Astrocyte (in vitro differentiated cells and primary cell): ENCODE measurements at regions not wholly inside any gene's neighbourhood (a gene's known extent, or its start where the extent isn't known, plus 50 kb on each side); places are given as distances from the start of the nearest gene placed in this dataset.

Experiments used
- DNase-seq: peaks from one replicate; pipeline ENCODE4 v3.0.0-alpha.2; 2010; ENCODE audit warnings: low read depth
- FAIRE-seq: peaks from 2 replicates; lab custom pipeline; 2011; peaks lifted over from hg19 to GRCh38; lab: Jason Lieb, UNC
- H2AFZ ChIP-seq: 2 replicates; pipeline ENCODE4 v1.6.0; 2012; ENCODE audit warnings: low read depth, low read length, inconsistent platforms
- H3K27ac ChIP-seq: 2 replicates; pipeline ENCODE4 v1.5.1; 2011; ENCODE audit warnings: low read depth, low read length, inconsistent platforms
- H3K27me3 ChIP-seq: 2 replicates; pipeline ENCODE4 v1.6.0; 2011; ENCODE audit warnings: low read length, inconsistent platforms; ENCODE audit not compliant: insufficient read depth
- H3K36me3 ChIP-seq: 2 replicates; pipeline ENCODE4 v1.5.1; 2011; ENCODE audit warnings: low read length, inconsistent platforms; ENCODE audit not compliant: insufficient read depth
- H3K4me1 ChIP-seq: 2 replicates; pipeline ENCODE4 v1.5.1; 2011; ENCODE audit warnings: low read length, inconsistent platforms; ENCODE audit not compliant: insufficient read depth
- H3K4me2 ChIP-seq: 2 replicates; pipeline ENCODE4 v1.6.0; 2012; ENCODE audit warnings: low read length, inconsistent platforms
- H3K4me3 ChIP-seq: 2 replicates; pipeline ENCODE4 v1.5.1; 2011; ENCODE audit warnings: low read depth, mild to moderate bottlenecking, low read length, inconsistent platforms; ENCODE audit not compliant: insufficient read depth
- H3K79me2 ChIP-seq: 2 replicates; pipeline ENCODE4 v1.6.0; 2012; ENCODE audit warnings: mild to moderate bottlenecking, low read length, inconsistent platforms; ENCODE audit not compliant: insufficient read depth
- H3K9ac ChIP-seq: 2 replicates; pipeline ENCODE4 v1.6.0; 2012; ENCODE audit warnings: mild to moderate bottlenecking, low read length, inconsistent platforms
- H3K9me3 ChIP-seq: 2 replicates; pipeline ENCODE4 v1.5.1; 2012; ENCODE audit warnings: low read depth, mild to moderate bottlenecking, low read length, inconsistent platforms; ENCODE audit not compliant: insufficient read depth
- H4K20me1 ChIP-seq: 2 replicates; pipeline ENCODE4 v1.6.0; 2012; ENCODE audit warnings: low read length, inconsistent platforms; ENCODE audit not compliant: insufficient read depth
- H3K27ac Mint-ChIP-seq: one replicate; pipeline ENCODE4 v1.8.0; 2021; ENCODE audit warnings: mild to moderate bottlenecking, mixed read lengths; ENCODE audit not compliant: unreplicated experiment
- H3K27me3 Mint-ChIP-seq: one replicate; pipeline ENCODE4 v1.8.0; 2021; ENCODE audit warnings: low read depth, mixed read lengths; ENCODE audit not compliant: unreplicated experiment
- H3K36me3 Mint-ChIP-seq: one replicate; pipeline ENCODE4 v1.8.0; 2021; ENCODE audit warnings: low read depth, mixed read lengths; ENCODE audit not compliant: unreplicated experiment
- H3K4me1 Mint-ChIP-seq: one replicate; pipeline ENCODE4 v1.8.0; 2021; ENCODE audit warnings: low read depth, mixed read lengths; ENCODE audit not compliant: unreplicated experiment
- H3K4me3 Mint-ChIP-seq: one replicate; pipeline ENCODE4 v1.8.0; 2021; ENCODE audit warnings: mild to moderate bottlenecking, moderate library complexity, mixed read lengths; ENCODE audit not compliant: unreplicated experiment
- H3K9me3 Mint-ChIP-seq: one replicate; pipeline ENCODE4 v1.8.0; 2021; ENCODE audit warnings: mild to moderate bottlenecking, mixed read lengths; ENCODE audit not compliant: unreplicated experiment
- CTCF ChIP-seq: IDR thresholded peaks from 2 replicates; pipeline ENCODE4 v1.5.1; 2011; ENCODE audit warnings: low read depth, mild to moderate bottlenecking, inconsistent platforms, low read length, moderate library complexity; ENCODE audit not compliant: insufficient read depth
- EZH2 ChIP-seq: IDR thresholded peaks from 2 replicates; pipeline ENCODE4 v1.6.1; 2012; ENCODE audit warnings: mild to moderate bottlenecking, low read length, inconsistent platforms; ENCODE audit not compliant: insufficient read depth

GRCh38 chr11:116330439-116331185, 442.2 kb downstream of the BUD13 start:
- Histone ChIP-seq H3K36me3 (no peaks in the 10 kb centered on the region), H3K4me1 (no peaks in the 10 kb centered on the region), H3K27ac (no peak overlapping the region), H2AFZ (no peak overlapping the region), H3K27me3 (no peaks in the 10 kb centered on the region), H3K4me2 (no peak overlapping the region), H4K20me1 (no peaks in the 10 kb centered on the region), H3K79me2 (no peaks in the 10 kb centered on the region), H3K9me3 (peaks cover 4% of the 10 kb centered on the region), H3K9ac (no peak overlapping the region), H3K4me3 (no peak overlapping the region)
- TF ChIP-seq CTCF (no peak), EZH2 (no peak)
- Mint-ChIP-seq H3K27ac (peak overlapping the region; percentile 12), H3K27me3 (peaks cover 17% of the 10 kb centered on the region), H3K4me1 (peaks cover 12% of the 10 kb centered on the region), H3K4me3 (no peak overlapping the region), H3K9me3 (peaks cover 15% of the 10 kb centered on the region), H3K36me3 (no peaks in the 10 kb centered on the region)
- FAIRE-seq (no peak), DNase-seq (no peak)

DNA sequence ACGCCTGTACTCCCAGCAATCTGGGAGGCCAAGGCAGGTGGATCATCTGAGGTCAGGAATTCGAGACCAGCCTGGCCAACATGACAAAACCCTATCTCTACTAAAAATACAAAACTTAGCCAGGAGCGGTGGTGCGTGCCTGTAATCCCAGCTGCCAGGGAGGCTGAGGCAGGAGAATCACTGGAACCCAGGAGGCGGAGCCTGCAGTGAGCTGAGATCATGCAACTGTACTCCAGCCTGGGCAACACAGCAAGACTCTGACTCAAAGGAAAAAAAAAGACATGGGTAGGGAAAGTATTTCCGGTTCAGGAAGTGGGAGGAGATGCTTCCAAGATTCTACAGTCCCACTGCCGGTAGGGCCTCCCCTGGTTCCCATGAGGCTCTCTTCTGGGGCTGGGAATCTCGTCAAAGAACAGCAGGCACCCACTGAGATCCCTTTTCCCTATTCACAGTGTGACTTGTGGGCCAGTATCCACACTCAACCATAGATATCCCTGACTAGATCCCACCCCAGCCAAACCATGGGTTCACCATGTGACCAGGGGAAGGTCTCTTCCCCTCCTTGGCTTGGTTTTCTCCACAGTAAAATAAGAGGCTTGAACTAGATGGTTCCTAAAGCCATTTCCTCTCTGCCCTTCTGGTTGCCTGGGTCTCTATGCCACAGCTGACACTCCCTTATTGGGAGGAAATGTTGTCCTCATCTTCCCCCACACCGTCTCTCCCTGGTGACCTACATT, 443.3 kb downstream of the BUD13 start:
- FAIRE-seq (no peak), DNase-seq (no peak)
- H3K27me3 Mint-ChIP-seq, result peaks cover 14% of the 10 kb centered on the region
- Histone ChIP-seq H3K4me2 (no peak overlapping the region), H3K4me3 (no peak overlapping the region), H3K27me3 (no peaks in the 10 kb centered on the region), H4K20me1 (no peaks in the 10 kb centered on the region), H3K27ac (no peak overlapping the region), H3K79me2 (no peaks in the 10 kb centered on the region), H3K9ac (no peak overlapping the region), H3K36me3 (no peaks in the 10 kb centered on the region), H3K4me1 (no peaks in the 10 kb centered on the region), H3K9me3 (peaks cover 4% of the 10 kb centered on the region), H2AFZ (no peak overlapping the region)
- peaks cover 15% of the 10 kb centered on the region for H3K9me3 Mint-ChIP-seq
- H3K36me3 Mint-ChIP-seq, result no peaks in the 10 kb centered on the region
- no peak overlapping the region for H3K27ac Mint-ChIP-seq
- no peak overlapping the region for H3K4me3 Mint-ChIP-seq
- peaks cover 12% of the 10 kb centered on the region for H3K4me1 Mint-ChIP-seq
- TF ChIP-seq CTCF, result no peak
- TF ChIP-seq EZH2, result no peak

DNA sequence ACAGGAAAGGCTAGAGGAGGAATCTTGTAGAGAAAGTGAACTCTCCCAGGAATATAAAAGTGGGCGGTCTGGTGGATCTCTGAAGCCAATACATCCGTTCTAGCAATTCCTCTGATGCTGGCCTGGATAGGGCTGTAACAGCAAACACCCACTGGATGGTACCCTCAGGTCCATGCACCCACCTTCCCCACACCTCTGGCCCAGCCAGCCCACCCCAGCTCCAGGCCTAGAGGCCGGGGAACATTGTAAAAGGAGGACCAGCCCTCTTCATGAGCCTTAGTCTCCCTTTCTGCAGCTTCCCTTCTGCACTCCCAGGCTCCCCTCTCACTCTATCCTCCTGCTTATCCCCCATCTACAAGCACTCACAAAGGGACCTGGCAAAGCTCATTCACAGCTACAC, 443.9 kb downstream of the BUD13 start:
- no peaks in the 10 kb centered on the region for H3K36me3 ChIP-seq
- Mint-ChIP-seq H3K9me3 (peaks cover 15% of the 10 kb centered on the region), H3K36me3 (no peaks in the 10 kb centered on the region), H3K27ac (no peak overlapping the region), H3K27me3 (peaks cover 14% of the 10 kb centered on the region), H3K4me1 (peaks cover 12% of the 10 kb centered on the region), H3K4me3 (no peak overlapping the region)
- DNase-seq (no peak), FAIRE-seq (no peak)
- H3K4me1 ChIP-seq, result no peaks in the 10 kb centered on the region
- no peak overlapping the region for H3K4me2 ChIP-seq
- H3K27ac ChIP-seq, result no peak overlapping the region
- H3K27me3 ChIP-seq, result no peaks in the 10 kb centered on the region
- no peak overlapping the region for H3K4me3 ChIP-seq
- no peak for TF ChIP-seq EZH2
- no peak for TF ChIP-seq CTCF
- no peaks in the 10 kb centered on the region for H3K79me2 ChIP-seq
- H2AFZ ChIP-seq, result no peak overlapping the region
- H3K9ac ChIP-seq, result no peak overlapping the region
- peaks cover 4% of the 10 kb centered on the region for H3K9me3 ChIP-seq
- H4K20me1 ChIP-seq, result no peaks in the 10 kb centered on the region
